GM21367 (cell line): ENCODE measurements at regions not wholly inside any gene's neighbourhood (a gene's known extent, or its start where the extent isn't known, plus 50 kb on each side); places are given as distances from the start of the nearest gene placed in this dataset.

ENCODE experiments used
- ATAC-seq: cut with Tn5 transposase; IDR thresholded peaks from one replicate; pipeline ENCODE4 v1.9.1; 2021; ENCODE audit not compliant: unreplicated experiment

GRCh38 chr1:13967707-13968106 is 267.7 kb downstream of the PRDM2 start:
- ATAC-seq: no peak

GRCh38 chr1:13968361-13968760 is 268.4 kb downstream of the PRDM2 start:
- no peak for ATAC-seq

DNA sequence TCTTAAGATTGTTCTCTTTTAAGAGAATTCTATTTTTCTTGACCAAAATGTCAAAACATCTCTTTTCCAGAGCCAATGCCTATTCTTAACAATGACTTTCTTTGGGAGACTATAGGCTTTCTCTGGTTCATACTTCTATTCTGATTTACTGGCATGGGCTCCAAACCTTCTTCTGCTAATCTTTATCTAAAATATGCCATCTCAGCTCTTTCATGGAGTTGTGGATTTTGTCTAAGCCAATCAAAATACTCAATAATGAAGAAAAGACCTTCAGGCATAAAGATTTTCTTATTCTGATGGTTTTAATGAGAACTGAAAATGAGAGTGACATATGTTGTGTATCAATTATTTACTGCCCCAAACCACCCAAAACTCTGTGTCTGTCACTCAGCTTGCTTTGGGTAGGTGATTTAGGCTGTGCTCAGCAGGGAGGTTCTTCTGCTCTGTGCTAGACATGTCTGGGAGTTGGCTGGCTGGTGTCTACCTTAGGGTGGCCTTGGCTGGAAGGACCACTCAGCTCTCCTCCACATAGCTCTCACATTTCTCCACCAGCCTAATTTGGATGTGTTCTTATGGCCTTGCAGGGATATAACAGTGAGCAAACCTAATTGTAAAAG is 270.8 kb downstream of the PRDM2 start:
- ATAC-seq: no peak

DNA sequence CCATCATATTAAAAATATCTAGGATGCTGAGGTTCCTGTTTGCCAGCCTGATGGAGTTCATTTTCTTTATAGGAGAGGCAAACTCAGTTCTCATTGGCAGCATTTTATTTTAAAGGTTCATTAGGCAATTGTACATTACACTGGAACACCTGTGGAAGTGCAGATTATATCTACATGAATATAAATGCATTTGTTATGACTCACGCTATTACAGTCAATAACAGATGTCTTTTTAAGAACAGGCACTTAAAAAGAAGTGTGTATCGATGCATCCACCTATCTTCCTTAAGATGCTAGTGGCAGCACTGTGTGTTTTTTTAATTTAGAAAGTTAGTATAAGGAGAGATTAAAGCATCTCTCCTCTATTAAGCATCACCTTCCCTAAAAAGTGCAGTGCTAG is 276.5 kb downstream of the PRDM2 start:
- no peak for ATAC-seq

- ATAC-seq: no peak
Measured at GRCh38 chr1:13981142-13981541, 281.2 kb downstream of the PRDM2 start.

DNA sequence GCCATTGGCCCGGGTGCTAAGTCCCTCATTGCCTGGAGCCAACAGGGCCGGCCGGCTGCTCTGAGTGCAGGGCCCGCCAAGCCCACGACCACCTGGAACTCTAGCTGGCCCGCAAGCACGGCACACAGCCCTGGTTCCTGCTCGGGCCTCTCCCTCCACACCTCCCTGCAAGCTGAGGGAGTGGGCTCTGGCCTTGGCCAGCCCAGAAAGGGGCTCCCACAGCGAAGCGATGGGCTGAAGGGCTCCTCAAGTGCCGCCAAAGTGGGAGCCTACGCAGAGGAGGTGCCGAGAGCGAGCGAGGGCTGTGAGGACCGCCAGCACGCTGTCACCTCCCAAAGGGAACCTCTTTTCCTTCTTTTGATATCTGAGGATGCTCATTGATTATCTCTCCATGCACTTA is 283.4 kb downstream of the PRDM2 start:
- no peak for ATAC-seq

GRCh38 chr1:13990939-13991338 is 291.0 kb downstream of the PRDM2 start:
- ATAC-seq: no peak

GRCh38 chr1:13992489-13993285 is 292.7 kb downstream of the PRDM2 start:
- no peak for ATAC-seq

DNA sequence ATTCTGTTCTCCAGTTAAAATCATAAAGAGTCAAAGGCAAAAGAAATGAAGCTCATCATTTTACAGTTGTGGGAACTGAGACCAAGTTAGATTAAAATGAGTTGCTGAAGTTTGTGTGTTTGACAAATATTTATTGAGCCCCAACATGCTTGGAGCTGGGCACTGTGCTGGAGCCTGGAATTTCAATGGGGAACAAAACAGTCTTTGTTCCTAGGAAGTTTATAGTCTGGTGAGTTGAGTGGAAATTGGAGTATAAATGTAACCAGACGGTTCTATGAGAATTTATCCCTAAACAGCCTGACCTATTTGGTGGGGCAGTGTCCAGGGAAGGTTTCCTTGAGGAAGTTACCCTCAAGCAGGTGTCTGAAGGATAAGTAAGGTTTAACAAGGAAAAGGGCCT is 294.4 kb downstream of the PRDM2 start:
- ATAC-seq: no peak

DNA sequence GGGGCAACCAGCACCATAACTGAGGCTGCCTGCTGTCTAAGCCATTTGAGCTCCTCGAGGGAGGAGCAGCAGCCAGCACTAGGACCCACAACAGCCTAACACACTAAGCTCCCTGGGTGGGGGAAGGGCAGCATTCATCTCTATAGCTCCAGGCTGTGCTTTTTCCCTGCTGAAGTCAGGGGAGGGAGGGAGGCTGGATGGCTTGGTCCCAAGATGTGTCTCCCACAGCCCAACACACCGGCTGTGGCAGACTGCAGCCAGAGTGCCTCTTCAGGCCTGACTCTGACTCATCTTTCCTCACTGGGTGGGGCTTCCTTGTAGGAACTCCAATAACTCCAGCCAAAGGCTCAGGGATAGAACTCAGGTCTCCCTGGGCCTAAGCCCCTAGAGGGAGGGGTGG is 296.3 kb downstream of the PRDM2 start:
- ATAC-seq: no peak

DNA sequence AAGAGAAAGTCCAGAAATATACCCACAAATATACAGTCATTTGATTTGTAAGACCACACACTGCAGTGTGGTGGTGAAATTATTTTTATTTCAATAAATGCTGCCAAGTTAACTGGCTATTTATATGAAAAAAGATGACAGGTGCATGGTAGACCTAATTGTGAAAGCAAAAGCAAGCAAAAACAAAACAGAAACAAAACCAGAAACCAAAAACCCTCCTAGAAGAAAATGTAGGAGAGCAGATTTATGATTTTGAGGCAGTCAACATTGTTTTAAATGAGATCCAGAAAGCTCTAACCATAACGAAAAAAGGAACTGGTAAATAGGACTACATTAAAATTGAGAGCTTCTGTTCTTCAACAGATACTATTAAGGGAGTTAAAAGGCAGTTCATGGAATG is 303.6 kb downstream of the PRDM2 start:
- no peak for ATAC-seq

GRCh38 chr1:14009582-14009981 is 309.6 kb downstream of the PRDM2 start:
- no peak for ATAC-seq

DNA sequence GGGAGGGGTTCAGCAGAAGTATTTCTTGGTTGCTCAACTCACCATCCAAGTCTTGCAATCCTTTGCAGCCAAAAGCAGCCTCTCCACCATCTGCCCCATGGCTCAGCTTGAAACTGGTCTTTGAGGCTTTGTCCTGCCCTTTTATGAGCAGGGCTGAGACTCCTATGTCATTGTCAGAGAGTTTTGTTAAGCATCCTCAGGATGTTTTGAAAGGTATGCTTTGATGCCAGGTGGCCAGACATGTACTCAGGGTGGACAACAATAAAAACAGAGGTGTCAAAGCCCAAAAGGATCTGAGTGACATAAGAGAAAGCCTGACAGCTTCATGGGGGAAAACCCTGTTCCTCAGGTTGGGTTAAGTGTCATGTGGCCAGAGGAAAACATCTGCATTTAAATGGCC is 310.5 kb downstream of the PRDM2 start:
- ATAC-seq: no peak

GRCh38 chr1:14011132-14011531 is 311.1 kb downstream of the PRDM2 start:
- no peak for ATAC-seq

DNA sequence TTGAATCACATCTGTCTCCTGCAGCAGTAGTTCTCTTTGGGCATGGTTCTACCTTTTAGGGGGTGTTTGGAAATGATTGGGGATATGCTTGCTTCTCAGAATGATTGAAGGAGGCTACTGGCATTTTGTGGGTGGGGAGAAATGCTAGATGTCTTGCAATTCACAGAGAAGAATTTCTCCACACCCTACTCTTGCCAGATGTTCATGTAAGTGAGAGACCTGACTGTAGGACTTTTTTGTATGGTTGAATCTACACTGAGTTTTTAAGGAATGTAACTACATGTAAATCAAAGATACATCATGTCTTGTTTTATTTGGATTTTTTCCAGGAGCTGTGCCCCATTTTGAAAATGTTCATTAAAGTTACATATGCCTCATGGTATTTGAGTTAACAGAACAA is 311.9 kb downstream of the PRDM2 start:
- no peak for ATAC-seq

DNA sequence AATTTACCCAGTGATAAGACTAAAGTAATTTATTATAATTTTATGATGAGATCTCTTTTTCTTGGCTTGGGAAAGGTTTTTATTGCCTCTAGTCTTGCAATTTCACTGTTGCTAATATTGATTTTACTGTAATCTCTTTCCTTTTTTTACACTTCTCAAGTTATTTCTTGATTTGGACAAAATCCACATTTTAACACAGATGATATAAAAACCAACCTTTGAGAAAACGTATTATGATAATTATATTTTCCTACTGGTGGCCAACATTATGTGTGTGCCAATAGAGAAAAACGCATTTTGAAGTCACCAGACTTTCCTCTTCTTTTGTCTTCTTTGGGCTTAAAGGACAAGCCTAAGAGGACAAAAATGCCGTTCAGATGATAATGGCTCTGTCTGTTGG is 314.9 kb downstream of the PRDM2 start:
- no peak for ATAC-seq

DNA sequence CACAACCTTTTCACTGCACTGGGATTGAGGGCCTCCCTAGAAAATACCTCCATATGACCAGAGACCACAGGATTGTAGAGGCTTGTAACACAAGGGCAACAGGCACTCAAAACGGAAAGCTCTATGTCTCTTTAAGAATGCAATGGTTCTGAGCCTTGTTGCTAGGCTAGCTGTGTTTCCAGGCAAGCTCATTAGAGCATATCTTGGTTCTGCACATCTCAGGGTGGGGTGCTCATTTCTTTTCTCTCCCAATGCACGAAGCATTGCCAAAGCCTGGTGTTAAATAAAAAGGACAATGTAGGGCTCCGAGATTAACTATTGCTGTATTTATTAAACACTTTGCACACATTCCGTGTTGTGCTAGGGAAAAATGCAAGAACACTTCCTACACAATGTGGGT is 315.9 kb downstream of the PRDM2 start:
- no peak for ATAC-seq

DNA sequence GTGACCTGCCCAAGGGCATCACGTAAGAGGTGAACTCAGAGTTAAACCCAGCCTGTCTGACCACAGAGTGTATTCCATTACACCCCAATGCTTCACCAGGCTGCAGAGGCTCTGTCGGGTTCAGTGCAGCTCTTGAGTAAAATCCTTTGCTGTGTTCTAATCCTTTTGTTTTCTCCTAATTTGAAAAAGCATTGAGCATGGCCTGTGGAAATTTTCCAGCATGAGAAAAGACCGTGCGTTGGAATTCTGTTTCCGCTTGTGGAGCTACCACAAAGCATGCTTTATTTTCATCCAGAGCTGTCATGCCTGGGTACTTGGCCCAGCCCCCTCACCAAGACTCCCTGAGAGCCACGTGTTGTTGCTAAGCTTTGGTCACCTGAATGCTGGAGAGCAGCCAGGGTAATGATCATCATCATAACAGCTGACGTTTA is 317.6 kb downstream of the PRDM2 start:
- ATAC-seq: no peak

DNA sequence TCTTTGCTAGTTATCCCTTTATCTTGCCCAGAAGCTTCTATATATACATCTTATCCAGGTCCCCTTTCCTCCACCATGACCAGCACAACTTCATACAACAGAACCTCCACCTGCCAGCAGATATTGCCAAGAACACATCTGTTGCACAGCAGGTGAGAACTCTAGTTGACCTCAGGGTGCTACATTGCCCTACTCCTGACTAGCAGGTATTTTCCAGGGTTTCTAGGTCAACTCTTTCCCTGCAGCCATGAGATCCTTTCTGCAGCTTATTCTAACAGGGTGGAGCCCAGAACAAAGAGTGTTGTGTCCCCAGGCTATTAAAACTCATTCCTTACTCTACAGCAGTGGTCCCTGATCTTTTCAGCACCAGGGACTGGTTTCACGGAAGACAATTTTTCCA is 319.5 kb downstream of the PRDM2 start:
- no peak for ATAC-seq

DNA sequence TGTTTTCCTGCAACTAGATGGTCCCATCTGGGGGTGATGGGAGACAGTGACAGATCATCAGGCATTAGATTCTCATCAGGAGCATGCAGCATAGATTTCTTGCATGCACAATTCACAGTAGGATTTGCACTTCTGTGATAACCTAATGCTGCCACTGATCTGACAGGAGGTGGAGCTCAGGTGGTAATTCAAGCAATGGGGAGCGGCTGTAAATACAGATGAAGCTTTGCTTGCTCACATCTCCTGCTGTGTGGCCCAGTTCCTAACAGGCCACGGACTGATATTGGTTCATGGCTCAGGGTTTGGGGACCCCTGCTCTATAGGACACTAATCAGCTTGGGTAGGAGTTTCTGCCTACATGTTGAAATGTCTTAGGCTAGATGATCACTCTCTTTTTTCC is 320.0 kb downstream of the PRDM2 start:
- ATAC-seq: no peak

- no peak for ATAC-seq
Measured at GRCh38 chr1:14027099-14027498, 327.1 kb downstream of the PRDM2 start.

- ATAC-seq: no peak
Measured at GRCh38 chr1:14031461-14031860, 331.5 kb downstream of the PRDM2 start.

DNA sequence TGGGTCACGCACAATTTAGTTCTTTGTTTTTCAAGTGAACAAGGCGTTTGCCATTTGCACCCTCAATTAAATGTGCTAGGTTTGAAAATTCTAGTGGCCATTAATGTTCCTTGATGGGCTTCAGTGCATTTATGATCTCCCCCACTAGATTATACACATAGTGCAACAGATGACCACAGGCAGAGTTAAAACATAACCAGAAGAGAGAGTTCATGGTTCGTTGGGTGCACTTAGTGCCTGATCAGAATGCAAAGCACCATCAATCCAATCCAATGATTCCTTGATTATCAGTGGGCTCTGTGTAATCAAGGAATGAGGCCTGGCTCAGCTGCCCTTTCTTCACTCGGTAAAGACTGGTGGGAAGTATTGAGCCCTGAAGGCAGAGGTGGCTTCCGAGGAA is 334.5 kb downstream of the PRDM2 start:
- no peak for ATAC-seq
